Uterus (tissue), 3 donors: ENCODE measurements at regions not wholly inside any gene's neighbourhood (a gene's known extent, or its start where the extent isn't known, plus 50 kb on each side); places are given as distances from the start of the nearest gene placed in this dataset.
"Not testable (repeated sequence)": the region's sequence is repeated elsewhere in the genome, so short reads cannot be mapped to it uniquely, and the experiment has no call there.

Experiments used
- DNase-seq, 2 donors: peaks; one replicate each; pipeline ENCODE4 v3.0.0-alpha.2; 2019 to 2020
- H3K27ac ChIP-seq, 2 donors: fragments of 200-600 bp; sonication (generic); 1 replicate in 1 of 2; 2 replicates in 1 of 2; pipeline ENCODE4 v1.5.1; 2016 to 2018
- H3K27me3 ChIP-seq, 2 donors: fragments of 200-600 bp; sonication (generic); one replicate each; pipeline ENCODE4 v1.5.1; 2018 to 2019; ENCODE audit warnings: control low read depth in 1 of 2
- H3K36me3 ChIP-seq, 2 donors: fragments of 200-600 bp; sonication (generic); one replicate each; pipeline ENCODE4 v1.5.1; 2019; ENCODE audit warnings: control low read depth in 1 of 2
- H3K4me1 ChIP-seq, 2 donors: fragments of 200-600 bp; sonication (generic); one replicate each; pipeline ENCODE4 v1.5.1; 2018 to 2019; ENCODE audit warnings: control low read depth in 1 of 2
- H3K4me3 ChIP-seq, 2 donors: fragments of 200-600 bp; sonication (generic); 1 replicate in 1 of 2; 2 replicates in 1 of 2; pipeline ENCODE4 v1.5.1; 2018 to 2019; ENCODE audit warnings: mild to moderate bottlenecking in 1 of 2
- H3K9me3 ChIP-seq, 2 donors: fragments of 200-600 bp; sonication (generic); one replicate each; pipeline ENCODE4 v1.5.1; 2019; ENCODE audit warnings: control low read depth in 1 of 2
- CTCF ChIP-seq, 4 experiments: fragments of 200-600 bp in 2 of 4; fragments of 450-650 bp in 2 of 4; sonication (generic) in 2 of 4; IDR thresholded peaks; one replicate each; pipeline ENCODE4 v1.5.1; 2016 to 2019; ENCODE audit warnings: antibody characterized with exemption in 4 of 4, mild to moderate bottlenecking in 2 of 4, moderate library complexity in 1 of 4
- POLR2A ChIP-seq, 2 donors: fragments of 450-650 bp; IDR thresholded peaks; one replicate each; pipeline ENCODE4 v1.6.1; 2016; ENCODE audit warnings: antibody characterized with exemption in 2 of 2, mild to moderate bottlenecking in 1 of 2, moderate library complexity in 1 of 2
- intact Hi-C: fragments of 100-400 bp; cut with DNase I; formaldehyde crosslinking; loops from one replicate; pipeline ENCODE4 v1.15.1; 2023; ENCODE audit warnings: low total_unique reads
- donor health status: DM: yes; HTN: yes; CAD: no.

GRCh38 chr10:78214955-78215354 lies 181.3 kb downstream of the RPS24 start:
- no peak for TF ChIP-seq POLR2A (IDR thresholded peaks at IDR 0.05)
- TF ChIP-seq CTCF (IDR thresholded peaks at IDR 0.05), result no peak
- H3K27me3 ChIP-seq, result no peaks in the 10 kb centered on the region
- intact Hi-C loops, result no loop called here
- peak overlapping the region; percentile 80 to 87 for H3K27ac ChIP-seq
- peaks cover 10 to 20% of the 10 kb centered on the region in 2 donors for H3K4me1 ChIP-seq
- DNase-seq, result no peak
- H3K36me3 ChIP-seq, result no peaks in the 10 kb centered on the region
- no peak overlapping the region for H3K4me3 ChIP-seq
- no peaks in the 10 kb centered on the region for H3K9me3 ChIP-seq

- H3K27me3 ChIP-seq, result no peaks in the 10 kb centered on the region
- H3K4me3 ChIP-seq, result no peak overlapping the region
- no peaks in the 10 kb centered on the region for H3K9me3 ChIP-seq
- H3K36me3 ChIP-seq, result no peaks in the 10 kb centered on the region
- no peak for TF ChIP-seq CTCF (IDR thresholded peaks at IDR 0.05)
- peak in 1 of 2 donors; percentile 35 for TF ChIP-seq POLR2A (IDR thresholded peaks at IDR 0.05)
- peak; percentile 92 to 95 for DNase-seq
- H3K4me1 ChIP-seq, result peaks cover 10 to 20% of the 10 kb centered on the region in 2 donors
- intact Hi-C loops, result no loop called here
- H3K27ac ChIP-seq, result peak overlapping the region; percentile 80 to 87
Observed at GRCh38 chr10:78215645-78216044, 182.0 kb downstream of the RPS24 start.

- Histone ChIP-seq H3K4me1 (peaks cover 8 to 17% of the 10 kb centered on the region in 2 donors), H3K4me3 (no peak overlapping the region), H3K9me3 (no peaks in the 10 kb centered on the region), H3K36me3 (no peaks in the 10 kb centered on the region), H3K27ac (peak overlapping the region; percentile 80 to 87), H3K27me3 (no peaks in the 10 kb centered on the region)
- DNase-seq, result no peak
- intact Hi-C loops, result no loop called here
- TF ChIP-seq POLR2A (IDR thresholded peaks at IDR 0.05), result no peak
- TF ChIP-seq CTCF (IDR thresholded peaks at IDR 0.05), result no peak
Observed at GRCh38 chr10:78217336-78217735, 183.7 kb downstream of the RPS24 start.

- no peaks in the 10 kb centered on the region for H3K27me3 ChIP-seq
- no peak overlapping the region for H3K4me3 ChIP-seq
- H3K9me3 ChIP-seq, result no peaks in the 10 kb centered on the region
- H3K36me3 ChIP-seq, result no peaks in the 10 kb centered on the region
- H3K4me1 ChIP-seq, result peaks cover 4 to 14% of the 10 kb centered on the region in 2 donors
- intact Hi-C loops, result no loop called here
- DNase-seq, result no peak
- TF ChIP-seq POLR2A (IDR thresholded peaks at IDR 0.05) (no peak), CTCF (IDR thresholded peaks at IDR 0.05) (no peak)
- H3K27ac ChIP-seq, result no peak overlapping the region
Observed at GRCh38 chr10:78218798-78219490, 185.3 kb downstream of the RPS24 start.

- H3K4me3 ChIP-seq, H3K36me3 ChIP-seq, intact Hi-C loops, H3K27me3 ChIP-seq, H3K9me3 ChIP-seq, DNase-seq, H3K27ac ChIP-seq: not testable (repeated sequence)
- peaks cover 4 to 14% of the 10 kb centered on the region in 2 donors for H3K4me1 ChIP-seq
Observed at GRCh38 chr10:78219568-78219967, 185.9 kb downstream of the RPS24 start.
